HG02981 (cell line): ENCODE measurements at regions not wholly inside any gene's neighbourhood (a gene's known extent, or its start where the extent isn't known, plus 50 kb on each side); places are given as distances from the start of the nearest gene placed in this dataset.

Experiments
- ATAC-seq: cut with Tn5 transposase; IDR thresholded peaks from one replicate; pipeline ENCODE4 v1.9.1; 2021; ENCODE audit warnings: mild to moderate bottlenecking, moderate library complexity; ENCODE audit not compliant: unreplicated experiment

GRCh38 chr13:40458720-40458990, 207.8 kb downstream of the FOXO1 start:
- ATAC-seq, result no peak

GRCh38 chr13:40460116-40460515, 206.3 kb downstream of the FOXO1 start:
- no peak for ATAC-seq

- ATAC-seq, result no peak
Measured at GRCh38 chr13:40464337-40465014, 202.0 kb downstream of the FOXO1 start.

GRCh38 chr13:40465015-40465390, 201.4 kb downstream of the FOXO1 start:
- no peak for ATAC-seq

- no peak for ATAC-seq
Measured at GRCh38 chr13:40466272-40466671, 200.2 kb downstream of the FOXO1 start.

- no peak for ATAC-seq
Measured at GRCh38 chr13:40468227-40468838, 198.1 kb downstream of the FOXO1 start.

- no peak for ATAC-seq
Measured at GRCh38 chr13:40469581-40470310, 196.7 kb downstream of the FOXO1 start.

- no peak for ATAC-seq
Measured at GRCh38 chr13:40470660-40471059, 195.8 kb downstream of the FOXO1 start.

GRCh38 chr13:40471076-40471475, 195.4 kb downstream of the FOXO1 start:
- no peak for ATAC-seq

- ATAC-seq, result no peak
Measured at GRCh38 chr13:40471911-40472310, 194.5 kb downstream of the FOXO1 start.

GRCh38 chr13:40472427-40473220, 193.8 kb downstream of the FOXO1 start:
- no peak for ATAC-seq

- ATAC-seq, result no peak
Measured at GRCh38 chr13:40475617-40476016, 190.8 kb downstream of the FOXO1 start.

GRCh38 chr13:40476175-40476958, 190.1 kb downstream of the FOXO1 start:
- no peak for ATAC-seq

GRCh38 chr13:40477623-40478608, 188.5 kb downstream of the FOXO1 start:
- no peak for ATAC-seq

GRCh38 chr13:40478775-40479174, 187.7 kb downstream of the FOXO1 start:
- ATAC-seq, result no peak

- no peak for ATAC-seq
Measured at GRCh38 chr13:40479196-40479845, 187.1 kb downstream of the FOXO1 start.

GRCh38 chr13:40480012-40480914, 186.2 kb downstream of the FOXO1 start:
- ATAC-seq, result no peak

GRCh38 chr13:40480915-40481516, 185.4 kb downstream of the FOXO1 start:
- ATAC-seq, result no peak
